GM18511 (cell line): ENCODE measurements at regions not wholly inside any gene's neighbourhood (a gene's known extent, or its start where the extent isn't known, plus 50 kb on each side); places are given as distances from the start of the nearest gene placed in this dataset.

Experiments used
- ATAC-seq: cut with Tn5 transposase; IDR thresholded peaks from one replicate; pipeline ENCODE4 v1.9.1; 2021; ENCODE audit warnings: mild to moderate bottlenecking, moderate library complexity; ENCODE audit not compliant: unreplicated experiment

DNA sequence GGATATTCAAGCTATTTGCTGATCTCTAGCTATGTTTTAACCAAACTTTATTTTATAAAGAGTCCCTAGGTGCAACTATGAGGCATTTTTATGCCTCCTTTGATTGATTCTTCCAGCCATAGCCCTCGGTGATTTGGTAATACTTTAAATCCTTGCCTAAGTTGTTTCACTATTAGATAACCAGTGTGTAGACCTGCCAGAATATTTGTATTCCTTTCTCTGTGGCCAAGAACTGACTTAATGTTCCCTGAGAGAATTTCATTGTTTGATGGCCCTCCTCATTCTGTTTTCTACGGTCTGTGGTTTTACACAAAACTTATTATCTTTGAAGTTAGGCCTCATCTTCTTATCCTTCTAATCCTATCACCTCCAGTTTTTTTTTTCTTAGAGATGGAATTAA lies 109.7 kb upstream of the MDGA2 start:
- no peak for ATAC-seq

DNA sequence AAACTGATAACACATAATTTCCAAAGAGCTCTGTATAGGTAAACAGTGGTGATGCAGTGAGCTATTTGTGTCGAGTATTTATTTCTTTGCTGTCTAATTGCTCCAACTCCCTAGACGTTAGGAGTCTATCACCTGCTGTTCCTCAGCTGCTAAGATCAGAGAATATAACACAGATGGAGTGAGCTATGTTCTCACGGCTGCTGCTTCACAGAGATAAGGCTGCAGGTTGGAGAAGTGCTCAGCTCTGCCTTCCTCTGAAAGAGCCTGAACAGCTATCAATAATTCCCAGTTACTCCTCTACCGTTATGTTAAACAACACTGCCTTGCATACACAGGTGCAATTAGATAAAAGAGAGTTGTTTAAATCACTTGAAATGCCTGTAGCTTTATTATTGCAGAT lies 103.2 kb upstream of the MDGA2 start:
- ATAC-seq, result no peak

- ATAC-seq, result no peak
Observed at GRCh38 chr14:47772652-47773051, 97.2 kb upstream of the MDGA2 start.

DNA sequence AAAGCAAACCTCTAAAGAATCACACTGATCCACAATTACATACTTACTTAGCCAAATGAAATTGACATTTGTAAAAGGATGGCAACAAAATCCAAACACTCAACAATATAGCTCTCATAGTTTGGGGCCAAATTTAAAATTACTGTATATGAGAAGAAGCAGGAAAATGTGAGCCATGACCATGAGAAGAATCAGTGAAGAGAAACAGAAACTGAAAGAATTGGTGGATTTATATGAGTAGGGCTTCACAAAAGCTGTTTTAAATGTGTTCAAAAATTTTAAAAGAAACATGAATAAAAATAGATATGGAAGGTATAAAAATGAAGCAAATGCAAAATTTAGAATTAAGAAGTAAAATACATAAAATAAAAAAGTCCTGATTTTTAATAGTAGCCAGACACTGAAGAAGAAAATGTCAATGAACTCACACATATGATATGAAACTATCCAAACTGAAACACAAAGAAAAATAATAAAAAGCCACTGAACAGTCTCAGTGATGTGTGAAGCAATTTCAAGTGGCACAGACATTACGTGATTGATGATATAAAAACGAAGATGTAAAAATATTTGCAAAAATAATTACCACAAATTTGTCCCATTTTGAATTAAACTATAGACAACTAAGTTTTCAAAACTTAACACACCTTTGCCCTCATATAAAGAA lies 87.9 kb upstream of the MDGA2 start:
- ATAC-seq, result peak; percentile 63

- ATAC-seq, result no peak
Observed at GRCh38 chr14:47746986-47747385, 71.6 kb upstream of the MDGA2 start.

- no peak for ATAC-seq
Observed at GRCh38 chr14:47744155-47744554, 68.8 kb upstream of the MDGA2 start.

DNA sequence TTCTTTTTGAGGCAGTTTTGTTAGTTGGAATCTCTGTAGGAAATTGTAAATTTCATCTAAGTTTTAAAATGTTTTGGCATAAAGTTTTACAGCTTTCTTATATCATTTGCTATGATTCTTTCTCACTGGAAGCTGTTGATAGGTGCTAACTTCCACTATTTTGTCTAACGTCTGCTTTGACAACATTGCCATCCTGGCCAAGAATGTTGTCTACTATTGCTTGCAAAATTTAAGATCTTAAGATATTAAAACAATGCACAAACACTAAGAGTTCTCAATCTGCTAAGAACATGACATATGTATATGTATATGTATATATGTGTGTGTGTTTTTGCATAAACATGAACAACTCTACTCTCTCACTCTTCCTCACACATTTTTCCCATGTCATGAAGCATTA lies 64.1 kb upstream of the MDGA2 start:
- no peak for ATAC-seq

DNA sequence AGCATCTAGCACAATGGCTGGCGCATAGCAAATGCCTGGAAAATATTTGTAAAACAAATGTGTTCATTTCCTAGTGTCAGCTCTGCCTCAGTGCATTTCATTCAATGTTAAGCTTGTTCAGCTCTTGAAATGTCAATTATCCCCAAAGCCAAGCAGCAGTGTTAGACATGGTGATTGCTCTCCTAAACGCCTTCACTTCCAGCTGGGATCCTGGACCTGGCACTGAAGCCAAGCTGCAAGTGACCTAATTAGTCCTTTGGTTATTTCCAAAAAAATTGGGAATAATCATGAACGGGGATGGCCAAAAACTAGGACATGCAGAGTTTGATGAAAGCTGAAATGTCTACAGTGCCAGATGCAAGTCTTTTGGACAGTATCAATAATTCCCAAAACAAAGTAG lies 54.9 kb upstream of the MDGA2 start:
- no peak for ATAC-seq
